ENCODE measurements at regions not wholly inside any gene's neighbourhood (a gene's known extent, or its start where the extent isn't known, plus 50 kb on each side); places are given as distances from the start of the nearest gene placed in this dataset.

- no peaks in the 10 kb centered on the region for H3K9me3 Mint-ChIP-seq
Observed at GRCh38 chr1:60283690-60284089, 210.1 kb upstream of the C1orf87 start.

More at GRCh38 chr1:60283690-60284089, 210.1 kb upstream of the C1orf87 start:
- H3K4me1 ChIP-seq (ENCODE audit: insufficient read depth, low read length), result peaks cover 2% of the 10 kb centered on the region; the same call in 1 of the 2 replicates
- no peak overlapping the region for H2AFZ ChIP-seq (ENCODE audit: low read length)
- no peaks in the 10 kb centered on the region for H3K9me3 ChIP-seq (ENCODE audit: control insufficient read depth, low read depth, low read length)
- peaks cover 11 to 13% of the 10 kb centered on the region in 2 experiments for H3K4me1 Mint-ChIP-seq
- H3K27ac Mint-ChIP-seq, result 0 out of 7 replicates have a peak overlapping the region, but pooled peaks of 1 of the 3 experiments have one; percentile 67
- H2BK120ac ChIP-seq (ENCODE audit: low read depth, low read length, poor library complexity, severe bottlenecking), result no peak overlapping the region
- no peaks in the 10 kb centered on the region for H3K79me2 ChIP-seq (ENCODE audit: insufficient read depth, low read length)
- no peak overlapping the region for H4K8ac ChIP-seq (replicated peaks; ENCODE audit: insufficient read length, low read depth, low read length)
- H2BK20ac ChIP-seq (ENCODE audit: low read depth, low read length, poor library complexity, severe bottlenecking), result no peak overlapping the region
- no peak for TF ChIP-seq CTCF (conservative IDR thresholded peaks at IDR 0.05)
- H3K27me3 ChIP-seq (ENCODE audit: insufficient read depth, low read length), result no peaks in the 10 kb centered on the region
- WGBS (ENCODE audit: extremely low coverage, insufficient read length, low lambda C conversion rate), result no CpG with 5 or more reads among the region's 2 CpGs
- no peaks in the 10 kb centered on the region for H4K20me1 ChIP-seq (ENCODE audit: control insufficient read depth, insufficient read depth, insufficient read length)
- H3K23me2 ChIP-seq (ENCODE audit: insufficient read length, low read depth, low read length, poor library complexity, severe bottlenecking), result no peaks in the 10 kb centered on the region
- H3K27ac ChIP-seq (ENCODE audit: insufficient read length, low read depth, low read length), result no peak overlapping the region
- DNase-seq, result no peak
- H2BK12ac ChIP-seq (ENCODE audit: insufficient read length, low read depth, low read length), result no peak overlapping the region
- no peak overlapping the region for H2BK5ac ChIP-seq (ENCODE audit: insufficient read length, low read length)
- H3K4ac ChIP-seq (ENCODE audit: low read depth, low read length), result no peak overlapping the region
- no peak overlapping the region for H3K14ac ChIP-seq (ENCODE audit: insufficient read depth, low read length)
- H3K23ac ChIP-seq (ENCODE audit: insufficient read length, low read depth, low read length), result no peak overlapping the region
- H3K18ac ChIP-seq (ENCODE audit: insufficient read length, low read depth, low read length), result no peak overlapping the region
- H4K91ac ChIP-seq (ENCODE audit: insufficient read length, low read depth, low read length), result no peak overlapping the region
- no peak overlapping the region for H2AK5ac ChIP-seq (ENCODE audit: insufficient read length, low read length)
- no peak overlapping the region for H4K5ac ChIP-seq (ENCODE audit: insufficient read length, low read depth, low read length)
- no peaks in the 10 kb centered on the region for H3K79me1 ChIP-seq (ENCODE audit: insufficient read depth, low read depth, low read length, poor library complexity, severe bottlenecking)
- no peak overlapping the region for H3K9ac ChIP-seq (ENCODE audit: extremely low read depth, insufficient read length, low read length)
- H3K56ac ChIP-seq (ENCODE audit: insufficient read length, low read depth, low read length), result no peak overlapping the region
- no peaks in the 10 kb centered on the region for H3K27me3 Mint-ChIP-seq (ENCODE audit: low read depth)
- H3T11ph ChIP-seq (ENCODE audit: low read length), result no peak overlapping the region
- H3K4me2 ChIP-seq (ENCODE audit: insufficient read depth, insufficient read length, low read length), result no peak overlapping the region
- H2BK15ac ChIP-seq (ENCODE audit: low read depth, low read length), result no peak overlapping the region
- H3K36me3 Mint-ChIP-seq (ENCODE audit: insufficient read depth in 1 of 3, low read depth in 3 of 3), result no peaks in the 10 kb centered on the region
- H3K4me3 Mint-ChIP-seq, result no peak overlapping the region
